OCI-LY3 (cell line): ENCODE measurements at regions not wholly inside any gene's neighbourhood (a gene's known extent, or its start where the extent isn't known, plus 50 kb on each side); places are given as distances from the start of the nearest gene placed in this dataset.

ENCODE experiments used
- EZH2phosphoT487 ChIP-seq: fragments of 200-600 bp; shearing (Covaris generic); IDR thresholded peaks from 2 replicates; pipeline ENCODE4 v1.6.1; 2018; ENCODE audit warnings: antibody characterized with exemption, mixed run types, low read depth
- TF ChIP-seq, protein P1 (sequence below): fragments of 200-600, 300-600 bp; sonication (generic); IDR thresholded peaks from 2 replicates; pipeline ENCODE4 v1.5.1; 2014; ENCODE audit warnings: antibody characterized with exemption, low read length, low read depth

DNA sequence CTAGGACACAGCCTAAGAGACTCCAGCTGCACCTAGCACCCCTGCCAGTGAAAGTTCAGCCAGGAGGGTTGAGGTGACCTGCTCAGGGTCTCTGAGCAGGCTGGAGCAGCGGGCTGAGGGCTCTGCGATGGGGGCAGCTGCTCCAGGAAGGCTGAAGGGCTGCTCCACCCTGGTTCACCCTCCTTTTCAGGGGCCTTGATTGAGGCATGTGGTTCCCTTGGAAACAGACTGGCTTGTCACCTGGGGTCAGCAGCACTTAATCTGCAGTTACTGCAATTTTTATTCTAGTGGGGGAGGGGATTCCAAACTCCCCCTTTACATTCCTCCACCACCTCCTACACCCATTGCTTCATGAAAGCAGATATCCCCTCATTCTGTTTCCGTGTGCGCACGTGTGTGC, 85.3 kb upstream of the UNC5B start:
- TF ChIP-seq, protein P1, sequence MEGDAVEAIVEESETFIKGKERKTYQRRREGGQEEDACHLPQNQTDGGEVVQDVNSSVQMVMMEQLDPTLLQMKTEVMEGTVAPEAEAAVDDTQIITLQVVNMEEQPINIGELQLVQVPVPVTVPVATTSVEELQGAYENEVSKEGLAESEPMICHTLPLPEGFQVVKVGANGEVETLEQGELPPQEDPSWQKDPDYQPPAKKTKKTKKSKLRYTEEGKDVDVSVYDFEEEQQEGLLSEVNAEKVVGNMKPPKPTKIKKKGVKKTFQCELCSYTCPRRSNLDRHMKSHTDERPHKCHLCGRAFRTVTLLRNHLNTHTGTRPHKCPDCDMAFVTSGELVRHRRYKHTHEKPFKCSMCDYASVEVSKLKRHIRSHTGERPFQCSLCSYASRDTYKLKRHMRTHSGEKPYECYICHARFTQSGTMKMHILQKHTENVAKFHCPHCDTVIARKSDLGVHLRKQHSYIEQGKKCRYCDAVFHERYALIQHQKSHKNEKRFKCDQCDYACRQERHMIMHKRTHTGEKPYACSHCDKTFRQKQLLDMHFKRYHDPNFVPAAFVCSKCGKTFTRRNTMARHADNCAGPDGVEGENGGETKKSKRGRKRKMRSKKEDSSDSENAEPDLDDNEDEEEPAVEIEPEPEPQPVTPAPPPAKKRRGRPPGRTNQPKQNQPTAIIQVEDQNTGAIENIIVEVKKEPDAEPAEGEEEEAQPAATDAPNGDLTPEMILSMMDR: no peak
- TF ChIP-seq EZH2phosphoT487: no peak
